ENCODE measurements at regions not wholly inside any gene's neighbourhood (a gene's known extent, or its start where the extent isn't known, plus 50 kb on each side); places are given as distances from the start of the nearest gene placed in this dataset.
"Not testable (repeated sequence)": the region's sequence is repeated elsewhere in the genome, so short reads cannot be mapped to it uniquely, and the experiment has no call there.

DNA sequence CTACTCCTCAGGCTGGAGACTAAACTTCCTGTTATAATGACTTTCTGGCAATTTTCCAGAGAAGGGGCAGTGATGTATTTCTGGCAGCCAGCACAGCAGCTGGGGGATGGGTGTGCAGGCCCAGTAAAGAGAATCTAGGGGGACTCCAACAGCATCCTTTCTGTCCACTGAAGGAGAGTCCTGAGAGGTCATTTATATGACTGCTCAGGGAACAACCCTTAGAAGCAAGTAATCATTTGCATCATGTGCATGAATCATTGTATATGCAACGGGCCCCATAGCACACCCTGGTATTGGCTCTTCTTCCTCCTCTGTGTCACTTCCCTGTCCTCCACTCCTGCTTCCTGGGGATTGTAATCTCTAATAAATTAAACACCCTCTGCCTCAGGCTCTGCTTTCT is 493.8 kb downstream of the RPS29 start:
- DNase-seq: no peak

DNA sequence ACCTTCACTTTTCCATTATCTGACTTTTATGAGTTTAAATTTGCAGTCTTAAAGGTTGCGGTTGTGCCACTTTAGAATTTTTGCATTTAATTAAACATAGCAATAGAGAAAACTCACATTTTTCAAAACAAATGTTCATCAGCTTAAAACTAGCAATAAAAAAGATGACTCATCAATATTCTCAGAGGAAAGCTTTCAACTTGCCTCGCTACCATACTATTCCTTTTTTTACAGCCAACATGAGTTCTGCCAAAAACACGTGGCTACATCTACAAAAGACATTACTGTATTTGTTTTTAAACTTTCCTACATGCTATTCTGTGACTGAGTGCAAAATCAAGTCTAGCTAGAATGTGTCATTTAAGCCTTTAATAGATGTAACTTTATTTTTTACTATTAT is 497.1 kb downstream of the RPS29 start:
- DNase-seq: no peak

DNA sequence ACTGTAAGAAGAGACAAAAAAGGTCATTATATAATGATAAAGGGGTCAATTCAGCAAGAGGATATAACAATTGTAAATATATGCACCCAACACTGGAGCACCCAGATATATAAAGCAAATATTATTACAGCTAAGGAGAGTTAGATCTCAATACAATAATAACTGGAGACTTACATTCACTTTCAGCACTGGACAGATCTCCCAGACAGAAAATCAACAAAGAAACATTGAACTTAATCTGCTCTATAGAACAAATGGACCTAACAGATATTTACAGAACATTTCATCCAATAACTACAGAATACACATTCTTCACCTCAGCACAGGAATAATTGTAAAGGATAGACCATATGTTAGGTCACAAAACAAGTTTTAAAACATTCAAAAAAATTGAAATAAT is 512.9 kb downstream of the RPS29 start:
- not testable (repeated sequence) for DNase-seq

DNA sequence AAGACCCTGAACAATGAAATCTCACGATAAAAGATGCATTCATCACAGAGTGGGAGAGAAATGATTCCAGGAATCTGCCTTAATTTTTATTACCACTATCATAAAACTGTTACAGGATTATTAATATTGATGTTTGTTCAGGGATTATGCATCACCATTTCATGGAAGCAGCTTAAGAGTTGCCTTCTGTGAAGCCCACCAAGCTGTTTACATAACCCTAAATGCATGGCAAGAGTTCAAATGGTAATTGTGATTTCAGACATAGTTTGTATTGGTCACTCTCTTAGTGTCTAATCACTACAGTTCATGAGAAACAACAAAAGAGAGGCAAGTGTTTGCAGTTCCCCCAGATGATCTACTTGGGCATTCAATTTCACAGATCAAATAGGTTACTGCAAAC is 527.7 kb downstream of the RPS29 start:
- DNase-seq: no peak

DNA sequence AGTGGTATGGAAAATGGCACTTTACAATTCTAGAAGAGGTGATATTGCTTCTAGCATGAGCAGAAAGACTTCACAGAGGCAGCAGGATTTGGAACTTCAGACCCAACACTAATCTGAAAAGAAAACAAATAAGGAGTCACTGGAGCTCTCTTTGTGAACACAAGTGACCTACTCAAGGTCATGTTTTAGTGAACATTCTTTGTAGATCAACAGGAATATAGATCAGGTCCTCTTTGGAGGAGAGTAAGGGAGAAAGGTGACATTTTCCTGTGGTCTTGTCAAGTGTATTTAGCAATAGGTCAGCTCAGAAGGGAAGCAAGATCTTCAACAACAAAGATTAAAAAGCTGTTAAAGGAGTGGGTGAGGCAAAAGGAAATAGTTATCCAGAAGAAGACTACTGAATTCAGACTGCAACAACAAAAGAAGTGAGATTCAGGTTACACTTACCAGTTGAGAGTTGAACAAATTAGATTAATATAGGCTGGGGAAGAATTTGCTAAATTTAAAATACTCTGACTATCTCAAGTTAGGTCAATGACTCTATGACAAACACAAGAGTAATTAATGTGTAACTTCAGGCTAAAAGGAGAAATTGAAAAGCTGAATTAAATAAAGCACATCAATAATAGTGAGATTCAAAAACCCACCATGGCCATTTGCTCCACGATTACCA is 528.2 kb downstream of the RPS29 start:
- DNase-seq: no peak

DNA sequence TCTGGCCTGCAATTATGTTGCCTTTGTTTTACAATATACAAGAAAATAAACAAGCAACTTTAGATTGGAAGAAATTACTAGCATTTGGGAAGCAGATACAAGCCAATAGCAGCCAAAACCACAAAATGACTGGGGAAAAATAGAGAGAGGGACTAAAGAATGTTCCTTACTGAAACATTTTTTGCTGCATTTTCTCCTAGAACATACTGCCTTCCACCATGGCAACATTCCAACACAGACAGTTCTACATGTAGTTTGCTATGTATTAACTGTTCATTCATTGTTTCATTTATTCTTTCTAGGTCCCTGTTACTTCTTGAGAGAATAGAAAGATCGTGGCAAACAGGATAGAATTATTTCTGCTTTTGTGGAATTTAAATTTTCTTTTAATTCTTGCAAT is 530.2 kb downstream of the RPS29 start:
- DNase-seq: no peak

DNA sequence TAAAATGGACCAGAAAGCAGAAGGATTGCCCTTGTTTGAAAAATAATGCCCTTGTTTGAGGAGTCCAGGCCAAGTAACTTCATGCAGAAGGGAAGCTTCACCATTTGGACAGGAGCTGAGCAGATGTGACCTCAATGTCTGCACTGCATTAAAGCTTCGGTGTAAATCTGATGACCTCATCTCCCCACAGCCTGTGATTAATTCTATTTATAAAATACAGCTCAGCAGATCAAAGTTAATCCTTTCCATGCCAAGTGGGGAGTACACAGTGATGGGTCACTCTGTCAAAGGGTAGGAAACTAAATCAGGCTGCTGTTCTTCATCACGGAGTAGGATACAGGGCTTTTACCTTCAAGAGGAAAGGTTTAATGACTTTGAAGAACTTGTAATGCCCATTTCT is 533.7 kb downstream of the RPS29 start:
- DNase-seq: no peak

DNA sequence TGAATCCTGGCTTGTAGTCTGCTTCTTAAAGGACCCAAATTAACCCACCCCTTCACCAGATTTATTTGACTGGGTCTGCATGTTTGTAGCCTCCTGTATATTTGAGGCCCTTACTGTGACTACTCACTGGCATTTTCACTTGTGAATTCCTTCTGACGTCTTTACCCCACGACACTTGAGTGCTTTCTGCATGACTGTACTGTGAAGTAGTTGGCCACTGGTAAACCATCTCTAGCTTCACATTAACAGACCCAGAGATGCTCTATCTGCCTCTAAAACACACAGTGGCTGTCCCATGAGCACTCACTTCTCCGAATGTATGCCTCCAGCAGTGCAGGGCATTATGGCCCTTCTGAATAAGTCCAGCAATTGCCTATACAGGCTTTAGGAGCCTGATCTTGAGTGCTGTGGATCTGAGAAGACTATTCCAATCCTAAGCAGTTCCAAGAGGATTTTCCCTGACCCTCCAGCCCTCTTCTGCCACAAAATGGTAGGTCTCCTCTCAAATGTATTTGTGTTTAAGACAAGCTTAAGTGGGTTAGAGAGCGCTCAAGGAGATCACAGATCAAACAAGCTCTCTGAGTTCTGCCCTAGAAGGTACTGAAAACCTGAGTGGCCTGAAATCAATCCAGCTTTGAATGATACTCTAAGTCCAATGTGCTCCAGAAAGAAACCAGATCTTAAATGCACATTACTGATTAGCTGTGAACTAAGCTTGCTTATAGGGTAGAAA is 534.7 kb downstream of the RPS29 start:
- DNase-seq: no peak

DNA sequence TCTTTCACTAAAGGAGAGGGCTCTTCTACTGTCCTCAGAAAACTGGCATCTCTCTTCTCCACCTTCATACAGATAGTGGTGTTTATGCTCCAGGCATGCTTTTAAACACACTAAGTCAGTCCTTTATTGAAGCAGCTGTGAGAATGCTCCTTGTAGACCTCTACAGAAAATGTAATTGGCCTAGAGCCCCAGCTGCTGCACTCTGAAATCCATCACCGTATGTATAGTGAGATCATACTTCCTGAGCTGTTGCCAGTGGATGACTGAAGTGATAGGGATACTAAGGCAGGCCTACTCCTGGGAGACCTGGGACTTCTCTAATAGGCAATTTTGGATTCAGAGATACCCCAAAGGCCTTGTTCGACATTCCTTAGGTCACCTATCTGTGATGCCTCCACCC is 535.4 kb downstream of the RPS29 start:
- DNase-seq: no peak

DNA sequence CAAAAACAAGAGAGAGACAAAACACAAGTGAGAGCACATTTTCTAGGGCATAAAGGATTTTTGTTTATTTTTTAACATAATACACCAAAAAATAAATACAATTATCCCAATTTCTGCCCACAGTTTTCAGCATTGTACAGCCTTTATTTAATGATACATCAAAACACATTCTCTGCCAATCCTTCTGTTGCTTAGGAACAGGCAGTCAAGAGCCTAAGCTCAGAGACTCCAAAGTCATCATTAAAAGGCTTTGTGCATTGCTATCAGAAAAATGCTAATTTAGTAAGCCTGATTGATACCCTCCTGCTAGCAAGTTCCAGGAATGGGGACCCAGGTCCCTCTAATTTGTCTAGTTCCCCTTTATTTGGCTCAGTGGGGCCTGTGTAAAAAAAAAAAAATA is 536.5 kb downstream of the RPS29 start:
- DNase-seq: no peak

DNA sequence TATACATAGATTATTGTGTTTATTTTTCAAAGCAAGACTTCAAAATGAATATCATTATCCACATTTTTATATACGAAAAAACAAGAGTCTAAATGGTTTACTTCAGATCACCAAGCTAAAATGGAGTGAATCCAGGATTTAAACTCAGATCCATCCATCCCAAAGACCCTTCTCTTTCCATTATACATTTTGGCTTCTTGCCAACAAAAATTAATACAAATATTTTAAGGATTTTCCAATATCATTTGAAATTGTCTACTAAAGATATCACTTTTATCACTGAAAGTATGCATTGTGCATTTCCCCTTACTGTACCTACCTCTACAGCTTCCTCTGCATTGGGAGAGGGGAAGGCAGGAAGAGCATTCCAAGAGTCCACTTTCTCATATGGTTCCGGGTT is 541.2 kb downstream of the RPS29 start:
- no peak for DNase-seq

DNA sequence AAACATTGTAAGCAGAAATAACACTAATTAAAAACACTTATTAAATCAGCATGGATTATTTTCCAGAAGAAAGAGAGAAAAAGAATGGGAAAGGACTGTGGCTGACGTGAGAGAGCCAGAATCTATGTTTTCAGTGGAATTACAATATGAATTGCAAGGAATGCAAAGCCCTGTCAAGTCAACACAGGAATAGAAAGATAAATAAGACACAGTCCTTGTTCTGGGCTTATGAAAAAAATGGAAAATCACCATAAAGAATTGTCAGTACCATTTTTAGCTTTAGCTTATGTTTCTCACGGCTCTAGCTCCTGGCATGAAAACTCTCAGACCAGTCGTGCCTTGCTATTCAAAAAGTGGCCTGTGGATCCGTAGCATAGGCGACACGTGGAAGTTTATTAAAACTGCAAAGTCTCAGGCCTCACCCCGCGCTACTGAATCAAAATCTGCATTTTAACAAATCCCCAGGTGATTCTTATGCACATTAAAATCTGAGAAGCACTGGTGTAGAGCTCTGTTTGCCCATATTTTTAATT is 549.1 kb downstream of the RPS29 start:
- no peak for DNase-seq

DNA sequence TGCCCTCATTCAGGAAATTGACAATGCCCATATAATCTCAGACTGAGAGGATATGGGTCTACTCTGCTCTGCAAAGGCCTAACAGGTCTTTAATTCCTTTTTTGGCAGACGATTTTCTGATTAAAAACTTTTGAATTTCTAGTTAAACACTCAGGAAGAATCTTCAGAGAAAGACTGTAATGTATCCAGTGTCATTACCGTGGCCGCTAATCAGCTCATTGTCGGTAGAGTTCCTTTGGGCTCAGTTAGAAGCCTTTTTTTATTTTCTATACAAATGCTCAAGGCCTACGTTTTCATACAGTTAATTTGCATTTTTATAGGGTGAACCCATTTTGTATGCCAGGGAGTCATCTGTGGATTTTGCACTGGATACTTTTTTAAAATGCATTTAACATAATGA is 549.9 kb downstream of the RPS29 start:
- DNase-seq: no peak

DNA sequence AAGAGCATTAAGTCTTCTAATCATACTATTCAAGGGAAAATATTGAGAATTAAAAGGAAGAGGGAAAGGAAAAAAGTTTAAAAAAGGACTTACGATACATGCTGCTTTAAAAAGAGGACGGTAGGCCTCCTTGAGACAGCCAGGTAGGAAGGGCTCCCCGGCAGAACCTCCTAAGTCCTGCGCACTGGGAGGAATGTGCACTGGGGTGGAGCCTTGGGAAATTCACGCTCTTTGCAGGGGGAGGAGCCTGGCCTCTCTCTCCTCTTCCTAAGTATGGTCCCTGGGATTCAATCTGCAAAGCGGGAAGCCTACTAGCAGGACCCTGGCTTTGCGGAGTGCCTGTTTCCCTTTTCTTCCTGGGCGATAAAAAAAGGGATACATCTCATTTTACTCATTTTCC is 553.0 kb downstream of the RPS29 start:
- DNase-seq: no peak

DNA sequence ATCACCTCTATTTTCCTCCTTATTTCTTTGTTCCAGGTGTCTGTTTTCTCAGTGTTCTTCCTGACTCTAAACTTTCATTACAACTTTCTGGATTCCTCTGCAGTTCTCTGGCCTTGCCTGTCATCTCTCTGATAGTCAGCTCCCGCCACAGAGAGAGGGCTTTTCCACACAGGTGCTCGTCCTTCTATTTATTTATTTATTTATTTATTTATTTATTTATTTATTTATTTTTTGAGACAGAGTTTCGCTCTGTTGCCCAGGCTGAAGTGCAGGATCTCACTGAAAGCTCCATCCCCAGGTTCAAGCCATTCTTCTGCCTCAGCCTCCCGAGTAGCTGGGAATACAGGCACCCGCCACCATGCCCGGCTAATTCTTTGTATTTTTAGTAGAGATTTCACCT is 554.5 kb downstream of the RPS29 start:
- not testable (repeated sequence) for DNase-seq

DNA sequence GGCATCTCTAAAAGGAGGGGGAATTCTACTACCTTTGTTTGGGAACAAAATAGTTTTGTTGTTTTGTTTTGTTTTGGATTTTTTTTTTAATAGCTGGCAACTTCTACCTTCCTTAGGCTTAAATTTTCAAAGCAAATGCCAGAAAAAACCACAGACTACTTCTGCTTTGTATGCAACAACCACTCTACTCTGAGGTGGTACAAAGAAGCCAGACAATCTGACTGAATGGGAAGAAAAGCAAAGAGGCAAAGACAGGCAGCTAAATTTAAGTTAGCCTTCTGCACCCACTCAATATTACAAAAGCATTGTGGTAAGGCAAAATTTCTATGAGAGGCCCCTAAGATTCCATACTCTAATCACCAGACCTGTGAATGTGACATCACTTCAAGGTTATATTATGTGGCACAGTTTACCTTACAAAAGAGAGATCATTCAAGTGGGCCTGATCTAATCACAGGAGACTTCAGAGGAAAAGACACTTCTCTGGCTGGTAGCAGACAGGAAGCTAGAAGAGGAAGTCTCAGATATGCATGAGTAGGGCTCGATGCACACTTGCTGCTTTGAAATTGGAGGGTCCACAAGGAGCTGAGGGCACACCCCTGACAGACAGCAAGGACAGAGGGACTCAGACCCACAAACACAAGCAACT is 566.6 kb downstream of the RPS29 start:
- DNase-seq: no peak

DNA sequence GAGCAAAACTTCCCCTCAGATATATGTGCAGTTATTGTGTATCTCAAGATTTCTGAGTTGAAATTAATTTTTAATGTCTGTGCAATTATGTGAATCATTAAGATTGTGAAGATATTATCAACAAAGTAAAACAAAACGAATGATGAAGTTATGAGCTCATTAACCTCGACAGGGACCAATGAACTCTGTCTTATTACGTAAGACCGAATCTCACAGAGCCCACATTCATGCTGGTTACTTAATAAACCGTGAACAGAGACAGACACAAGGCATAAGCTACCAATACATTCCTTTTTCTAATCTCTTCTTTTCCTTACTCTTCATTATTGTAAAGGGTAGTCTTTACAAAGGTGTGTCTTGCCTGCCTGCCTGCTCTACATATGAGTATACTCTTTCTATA is 568.7 kb downstream of the RPS29 start:
- DNase-seq: no peak

DNA sequence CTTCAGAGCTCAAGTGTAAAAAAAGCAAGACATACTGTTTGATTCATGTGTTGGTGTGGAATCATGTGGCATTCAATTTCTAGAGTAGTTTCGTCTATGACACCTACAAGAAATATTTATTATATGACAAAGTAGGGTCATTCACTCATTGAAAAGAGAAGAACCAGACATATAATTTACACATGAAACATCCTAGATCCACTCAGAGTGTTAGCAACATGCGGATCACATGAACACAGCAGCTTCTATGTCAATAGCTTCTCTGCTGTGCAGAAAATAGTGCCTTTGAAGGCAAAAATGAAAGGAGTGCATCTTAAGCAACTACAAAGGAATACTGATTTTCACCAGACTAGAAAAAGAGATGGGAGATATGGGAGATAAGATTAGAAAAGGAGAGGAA is 569.8 kb downstream of the RPS29 start:
- DNase-seq: no peak

DNA sequence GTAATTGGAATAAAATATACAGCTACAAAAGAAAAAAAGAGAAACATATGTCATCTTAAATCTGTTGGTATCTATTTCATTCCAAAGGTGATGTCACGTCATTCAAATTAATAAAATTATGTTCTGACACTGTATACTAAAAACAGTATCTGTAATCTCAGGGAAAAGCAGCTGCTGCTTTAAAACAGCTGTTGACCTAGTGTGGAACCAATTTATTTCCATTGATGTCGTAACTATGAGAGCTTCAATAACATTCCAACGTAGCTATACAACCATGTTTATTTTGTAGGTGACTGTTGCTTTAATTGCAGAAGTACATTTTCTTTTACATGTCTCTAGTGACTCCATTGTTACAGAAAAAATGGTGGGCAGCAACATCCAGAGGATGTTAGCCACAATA is 571.7 kb downstream of the RPS29 start:
- no peak for DNase-seq

DNA sequence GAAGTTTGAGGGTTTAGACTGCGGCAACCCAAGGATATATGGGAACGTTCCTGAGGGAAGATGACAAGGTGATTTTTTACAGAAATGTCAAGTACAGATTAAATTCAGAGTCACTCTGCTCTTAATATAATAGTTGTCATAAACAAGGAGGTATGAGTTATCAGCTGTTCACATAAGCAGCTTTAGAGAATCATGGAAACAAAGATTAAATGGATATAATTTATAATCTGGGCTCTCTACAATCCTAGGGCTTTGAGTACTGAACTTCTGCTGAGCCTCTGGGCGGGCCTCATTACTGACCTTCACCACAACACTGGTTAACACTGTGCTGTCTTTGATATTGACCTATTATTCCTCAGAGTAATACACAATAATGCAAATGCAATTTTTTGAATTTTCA is 577.8 kb downstream of the RPS29 start:
- DNase-seq: no peak

DNA sequence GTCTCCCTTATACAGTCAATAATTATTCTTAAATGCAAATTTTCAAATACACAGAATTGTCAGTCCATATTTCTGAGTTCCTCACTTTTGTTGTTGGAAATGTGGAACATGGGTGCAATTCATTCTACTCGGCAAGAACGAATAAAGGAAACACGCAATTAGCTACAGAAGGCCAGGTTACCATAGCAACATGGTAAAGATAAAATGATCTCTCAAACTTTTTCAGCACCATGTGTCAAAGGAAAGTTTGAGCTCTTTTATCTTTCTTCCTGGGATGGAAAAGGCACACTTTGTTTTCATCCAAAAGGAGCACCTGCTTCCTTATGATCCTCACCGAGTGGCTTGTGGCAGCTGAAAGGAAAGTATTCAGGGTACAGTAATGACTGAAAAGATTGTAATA is 595.0 kb downstream of the RPS29 start:
- DNase-seq: no peak

DNA sequence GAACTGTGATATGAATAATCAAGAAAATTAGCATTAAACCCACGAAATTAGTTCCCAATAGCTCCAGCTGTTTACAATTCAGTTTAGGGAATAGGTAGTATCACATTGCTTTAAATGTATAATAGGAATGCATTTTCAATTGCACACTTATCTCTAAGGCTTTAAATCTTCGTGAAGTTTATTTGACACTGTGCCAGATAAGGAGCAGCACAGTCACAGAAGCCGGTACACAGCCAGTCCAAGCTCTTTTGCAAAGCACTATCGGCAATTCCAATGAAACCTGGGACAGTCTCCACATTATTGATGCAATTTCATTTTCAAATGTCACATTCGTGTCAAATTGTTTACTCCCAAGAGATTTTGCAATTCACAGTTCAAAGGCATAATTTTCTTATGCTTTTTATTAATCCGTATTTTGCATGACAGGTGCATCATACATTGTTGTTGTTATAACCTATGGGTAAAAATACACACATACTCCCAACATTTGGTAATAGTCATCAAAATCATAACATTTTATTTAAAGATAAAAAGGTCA is 602.8 kb downstream of the RPS29 start:
- no peak for DNase-seq

DNA sequence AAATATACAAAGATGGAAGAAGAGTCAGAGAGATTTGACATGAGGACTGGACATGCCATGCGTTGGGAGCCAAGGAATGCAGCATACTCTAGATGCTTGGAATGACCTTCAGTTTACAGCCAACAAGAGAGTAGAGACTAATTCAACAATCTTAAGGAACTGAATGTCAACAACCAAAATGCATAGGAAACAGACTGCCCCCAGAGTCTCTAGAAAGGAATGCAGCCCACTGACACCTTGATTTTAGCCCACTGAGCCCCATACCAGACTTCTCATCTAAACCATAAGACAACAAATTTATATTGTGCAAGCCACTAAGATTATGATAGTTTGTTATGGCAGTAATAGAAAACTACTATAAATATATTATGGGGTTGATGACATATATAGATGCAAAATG is 611.2 kb downstream of the RPS29 start:
- no peak for DNase-seq

DNA sequence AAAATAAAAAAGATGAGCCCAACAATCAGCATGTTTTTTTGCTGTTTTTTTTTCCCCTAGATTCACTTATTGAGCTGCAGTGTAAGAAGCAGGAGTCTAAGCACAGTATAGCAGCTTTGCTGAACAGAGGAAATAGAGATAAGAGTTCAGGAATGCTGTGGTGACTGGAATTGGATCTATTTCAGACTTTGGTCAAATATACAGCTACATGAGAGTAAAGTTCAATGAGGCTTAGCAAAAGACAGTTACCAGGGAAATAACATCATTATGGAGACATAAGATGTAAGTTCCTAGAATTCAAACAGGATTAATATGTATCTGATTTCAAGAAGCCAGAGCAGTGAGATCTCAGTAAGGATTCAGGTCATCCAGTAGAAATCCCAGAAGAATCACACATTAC is 613.0 kb downstream of the RPS29 start:
- no peak for DNase-seq
